DND-41 (cell line): ENCODE measurements at regions not wholly inside any gene's neighbourhood (a gene's known extent, or its start where the extent isn't known, plus 50 kb on each side); places are given as distances from the start of the nearest gene placed in this dataset.

ENCODE experiments used
- CTCF ChIP-seq: IDR thresholded peaks from 2 replicates; pipeline ENCODE4 v1.5.1; 2012; ENCODE audit warnings: borderline replicate concordance, low read length, moderate library complexity, mild to moderate bottlenecking; ENCODE audit not compliant: poor library complexity, severe bottlenecking; ENCODE audit errors: extremely low read depth
- EZH2 ChIP-seq: IDR thresholded peaks from 3 replicates; pipeline ENCODE4 v1.6.1; 2012; ENCODE audit warnings: borderline replicate concordance, low read depth, mild to moderate bottlenecking, moderate library complexity, low read length, inconsistent platforms; ENCODE audit not compliant: severe bottlenecking

DNA sequence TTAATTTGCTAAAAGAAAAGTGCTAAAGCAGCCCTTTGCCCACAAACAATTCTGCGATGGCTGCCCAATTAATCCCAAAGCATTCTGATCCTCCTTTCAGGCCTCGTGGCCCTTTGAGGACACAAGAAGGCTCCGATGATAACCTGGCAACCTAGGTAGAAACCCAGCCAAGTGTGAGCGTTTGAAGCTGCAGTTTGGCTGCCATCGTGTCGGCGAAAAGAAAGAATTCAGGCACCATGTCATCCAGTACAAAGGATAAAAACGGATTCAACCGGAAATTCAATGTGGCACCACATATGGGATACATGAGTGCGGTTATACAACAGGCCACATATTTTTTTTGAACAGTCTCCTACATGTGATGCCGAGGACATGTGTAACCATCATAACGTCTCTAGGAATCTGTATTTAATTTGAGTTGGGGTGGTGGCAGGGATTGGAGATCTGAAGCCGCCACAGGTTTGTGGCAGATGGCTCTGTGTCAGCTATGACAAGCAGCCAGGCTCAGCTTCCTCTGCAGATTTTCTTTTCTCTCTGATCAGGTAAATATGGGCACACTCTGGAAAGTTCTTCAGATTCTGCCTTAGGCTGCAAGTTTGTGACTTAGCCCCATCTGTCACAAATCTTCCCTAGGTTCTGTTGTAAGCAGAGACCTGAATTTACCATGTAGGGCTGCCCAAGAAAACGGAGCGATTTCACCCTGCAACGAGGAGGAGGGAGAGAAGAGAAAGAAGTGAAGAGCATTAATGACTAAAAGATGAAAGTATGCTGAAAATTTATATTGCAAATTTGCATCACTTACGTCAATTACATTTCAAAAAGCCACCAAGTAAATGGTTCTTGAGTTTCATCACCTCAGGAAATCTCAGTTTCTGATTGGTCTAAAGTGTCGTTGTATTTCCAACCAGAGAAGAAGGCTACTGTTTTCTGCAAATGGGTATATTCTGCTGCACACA lies 573.2 kb downstream of the ZEB2 start:
- TF ChIP-seq CTCF (no peak), EZH2 (no peak)
